HepG2 (cell line): ENCODE measurements at regions not wholly inside any gene's neighbourhood (a gene's known extent, or its start where the extent isn't known, plus 50 kb on each side); places are given as distances from the start of the nearest gene placed in this dataset.

ENCODE experiments used
- ATAC-seq: fragments of 200-7000 bp; cut with Tn5 transposase; 3 replicates; pipeline ENCODE4 v1.9.1; 2020; ENCODE audit warnings: mild to moderate bottlenecking, moderate library complexity
- BruUV-seq: library from RNA; stranded (reverse); fragments of 400-500 nt; replicated peaks from 2 replicates; lab custom pipeline; 2021; lab: Mats Ljungman, UMichigan
- CTCF ChIA-PET: fragments of 300-600 bp; formaldehyde crosslinking; extraction: SDS; loops from one replicate; lab custom pipeline; 2021; ENCODE audit warnings: low total read pairs, inconsistent platforms, low intra/inter-chr PET ratio; lab: Yijun Ruan, JAX
- POLR2A ChIA-PET: fragments of 350-600 bp; sonication (Branson Sonifier 250); formaldehyde crosslinking; loops from one replicate; lab custom pipeline; 2020; ENCODE audit warnings: antibody characterized with exemption, inconsistent platforms; lab: Yijun Ruan, JAX
- DNase-seq: peaks from one replicate; pipeline ENCODE4 v3.0.0-alpha.2; 2015; ENCODE audit warnings: low spot score
- FAIRE-seq: peaks from 3 replicates; lab custom pipeline; 2011; peaks lifted over from hg19 to GRCh38; lab: Jason Lieb, UNC
- H2AFZ ChIP-seq: one replicate; pipeline ENCODE4 v1.6.1; 2011; ENCODE audit warnings: low read length, inconsistent platforms
- H3K27ac ChIP-seq: fragments of 300-600 bp; 3 replicates; pipeline ENCODE4 v1.8.0; 2011; ENCODE audit warnings: mixed run types, mild to moderate bottlenecking, mixed read lengths, low read length, inconsistent platforms; ENCODE audit not compliant: insufficient read depth; ENCODE audit errors: extremely low read length
- H3K27me3 ChIP-seq, 2 experiments: fragments of 200-600 bp in 1 of 2; 2 replicates in 1 of 2; 3 replicates in 1 of 2; pipeline versions ENCODE4 v1.6.0 to v1.8.0; 2011; ENCODE audit warnings: low read length in 2 of 2, mild to moderate bottlenecking in 2 of 2, moderate library complexity in 2 of 2, inconsistent platforms in 1 of 2; ENCODE audit not compliant: insufficient read depth in 2 of 2, control insufficient read depth in 1 of 2
- H3K36me3 ChIP-seq, 2 experiments: fragments of 200-600 bp in 1 of 2; replicated peaks in 1 of 2; 2 replicates in 1 of 2; 3 replicates in 1 of 2; pipeline versions ENCODE4 v1.5.1 to v1.8.0; 2011; ENCODE audit warnings: low read length in 2 of 2, inconsistent platforms in 1 of 2; ENCODE audit not compliant: insufficient read depth in 2 of 2, control insufficient read depth in 1 of 2
- H3K4me1 ChIP-seq: 2 replicates; pipeline ENCODE4 v1.5.1; 2012; ENCODE audit warnings: low read length, inconsistent platforms; ENCODE audit not compliant: insufficient read depth
- H3K4me2 ChIP-seq: 2 replicates; pipeline ENCODE4 v1.6.0; 2011; ENCODE audit warnings: low read depth, low read length, inconsistent platforms
- H3K4me3 ChIP-seq, 3 experiments: fragments of 200-600 bp in 1 of 3; sonication (generic), shearing (Covaris generic) in 1 of 3; replicated peaks in 1 of 3; 2 replicates each; pipeline ENCODE4 v1.5.1; 2011 to 2016; ENCODE audit warnings: low read length in 3 of 3, inconsistent platforms in 2 of 3, low read depth in 2 of 3, mild to moderate bottlenecking in 2 of 3, control low read depth in 1 of 3, mixed read lengths in 1 of 3; ENCODE audit not compliant: insufficient read depth in 1 of 3
- H3K79me2 ChIP-seq: one replicate; pipeline ENCODE4 v1.6.1; 2011; ENCODE audit warnings: low read length, inconsistent platforms; ENCODE audit not compliant: insufficient read depth
- H3K9ac ChIP-seq: 2 replicates; pipeline ENCODE4 v1.6.0; 2011; ENCODE audit warnings: mild to moderate bottlenecking, low read depth, low read length, inconsistent platforms; ENCODE audit not compliant: insufficient read depth
- H3K9me3 ChIP-seq: 2 replicates; pipeline ENCODE4 v1.5.1; 2012; ENCODE audit warnings: mild to moderate bottlenecking, low read length
- H4K20me1 ChIP-seq: 2 replicates; pipeline ENCODE4 v1.6.0; 2011; ENCODE audit warnings: inconsistent platforms, mild to moderate bottlenecking, low read length, moderate library complexity; ENCODE audit not compliant: insufficient read depth
- ARNT ChIP-seq: fragments of 450-650 bp; IDR thresholded peaks from 2 replicates; pipeline ENCODE4 v1.6.1; 2017
- HNRNPK ChIP-seq: fragments of 200-400 bp; formaldehyde crosslinking; IDR thresholded peaks from 2 replicates; pipeline ENCODE4 v1.6.1; 2018; ENCODE audit warnings: low read length, low read depth, moderate library complexity, mild to moderate bottlenecking; ENCODE audit not compliant: poor library complexity, severe bottlenecking
- ISL2 ChIP-seq: sonication (generic); formaldehyde crosslinking; IDR thresholded peaks from 2 replicates; pipeline ENCODE4 v1.5.0; 2020; ENCODE audit warnings: missing genetic modification reagents
- MAFG ChIP-seq: sonication (generic); formaldehyde crosslinking; IDR thresholded peaks from 2 replicates; pipeline ENCODE4 v1.5.1; 2020; ENCODE audit warnings: mild to moderate bottlenecking, missing genetic modification reagents
- SMARCE1 ChIP-seq: fragments of 450-650 bp; IDR thresholded peaks from 2 replicates; pipeline ENCODE4 v1.6.1; 2017; ENCODE audit warnings: borderline replicate concordance
- ZNF205 ChIP-seq: IDR thresholded peaks from 2 replicates; pipeline ENCODE4 v1.6.1; 2018; ENCODE audit warnings: missing biosample characterization, missing genetic modification reagents
- ZSCAN22 ChIP-seq: sonication (generic); formaldehyde crosslinking; IDR thresholded peaks from 2 replicates; pipeline ENCODE4 v1.4.0; 2020; ENCODE audit warnings: mild to moderate bottlenecking, missing genetic modification reagents
- WGBS: methylation state at CpG from one replicate; pipeline ENCODE4 v1.1.6; 2017; ENCODE audit warnings: low lambda C conversion rate; 5-methylcytosine and 5-hydroxymethylcytosine counted together
- in situ Hi-C: cut with HindIII; loops from 2 replicates; pipeline ENCODE4 v1.10.0; 2017; ENCODE audit warnings: low pct_unique_long_range_greater_than_20kb; ENCODE audit not compliant: extremely low pct_ligation_motif_present
- intact Hi-C: fragments of 100-400 bp; cut with micrococcal nuclease; formaldehyde crosslinking; loops from one replicate; pipeline ENCODE4 v1.10.0; 2022; ENCODE audit not compliant: unreplicated experiment
- TF ChIP-seq, protein P1 (sequence below): sonication (generic); formaldehyde crosslinking; IDR thresholded peaks from 2 replicates; pipeline ENCODE4 v1.4.0; 2020; ENCODE audit warnings: mild to moderate bottlenecking, missing genetic modification reagents, borderline replicate concordance

DNA sequence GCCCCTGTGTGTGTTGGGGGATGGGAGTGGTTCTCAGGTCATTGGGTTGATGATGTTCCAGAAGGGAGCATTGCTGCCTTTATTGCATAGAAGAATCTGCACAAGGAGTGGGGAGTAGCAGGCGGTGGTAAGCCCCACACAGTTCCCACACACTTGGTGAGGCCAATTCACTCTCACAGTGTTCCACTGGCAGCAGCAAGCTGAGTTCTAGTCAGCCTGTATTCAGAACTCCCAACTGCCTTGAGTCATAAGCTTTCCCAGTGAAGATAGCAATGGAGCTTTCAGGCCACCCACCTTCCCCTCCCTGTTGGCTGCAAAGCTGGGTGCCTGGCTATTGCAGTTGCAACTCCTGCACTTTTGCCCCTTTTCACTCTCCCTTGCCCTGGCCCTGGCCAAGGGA is 181.1 kb upstream of the RBMS3 start (continued):
- no peak for TF ChIP-seq ZNF205 (CRISPR knock-in tag)

DNA sequence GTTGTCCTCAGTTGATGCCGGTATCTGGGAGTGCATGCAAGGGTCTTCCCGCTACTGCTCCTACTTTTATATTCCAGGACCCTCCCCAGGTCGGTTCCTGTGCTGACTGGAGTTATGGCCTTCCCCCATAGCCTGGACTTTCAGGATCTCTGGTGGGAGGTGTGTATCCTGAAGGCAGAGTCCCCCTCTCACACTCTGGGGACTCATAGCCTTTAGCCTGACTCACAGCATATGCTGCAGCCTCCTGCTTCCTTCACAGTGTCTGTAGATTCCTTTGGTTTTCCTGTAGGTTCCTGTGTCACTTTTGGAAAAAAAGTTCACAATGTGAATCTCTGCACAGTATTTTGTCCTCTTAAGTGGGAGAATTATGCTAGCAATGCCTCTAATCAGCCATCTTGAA is 180.6 kb upstream of the RBMS3 start:
- Histone ChIP-seq H3K9ac (no peak overlapping the region), H3K36me3 (no peaks in the 10 kb centered on the region), H3K9me3 (peaks cover 29% of the 10 kb centered on the region), H3K4me3 (no peak overlapping the region), H4K20me1 (no peaks in the 10 kb centered on the region), H3K4me2 (no peak overlapping the region), H3K4me1 (no peaks in the 10 kb centered on the region), H3K27ac (no peak overlapping the region), H2AFZ (no peak overlapping the region), H3K27me3 (no peaks in the 10 kb centered on the region), H3K79me2 (no peaks in the 10 kb centered on the region)
- 0% methylated on average over 2 of the region's 3 CpGs for WGBS
- DNase-seq, result no peak
- FAIRE-seq, result no peak
- CTCF ChIA-PET, result no interaction called here
- intact Hi-C loops (no loop called here), in situ Hi-C loops (no loop called here)
- POLR2A ChIA-PET, result no interaction called here
- BruUV-seq, result no TSS peak
- ATAC-seq, result no peak
- no peak for TF ChIP-seq MAFG (CRISPR knock-in tag)
- no peak for TF ChIP-seq SMARCE1
- no peak for TF ChIP-seq ZSCAN22
- no peak for TF ChIP-seq HNRNPK
- TF ChIP-seq, protein P1, sequence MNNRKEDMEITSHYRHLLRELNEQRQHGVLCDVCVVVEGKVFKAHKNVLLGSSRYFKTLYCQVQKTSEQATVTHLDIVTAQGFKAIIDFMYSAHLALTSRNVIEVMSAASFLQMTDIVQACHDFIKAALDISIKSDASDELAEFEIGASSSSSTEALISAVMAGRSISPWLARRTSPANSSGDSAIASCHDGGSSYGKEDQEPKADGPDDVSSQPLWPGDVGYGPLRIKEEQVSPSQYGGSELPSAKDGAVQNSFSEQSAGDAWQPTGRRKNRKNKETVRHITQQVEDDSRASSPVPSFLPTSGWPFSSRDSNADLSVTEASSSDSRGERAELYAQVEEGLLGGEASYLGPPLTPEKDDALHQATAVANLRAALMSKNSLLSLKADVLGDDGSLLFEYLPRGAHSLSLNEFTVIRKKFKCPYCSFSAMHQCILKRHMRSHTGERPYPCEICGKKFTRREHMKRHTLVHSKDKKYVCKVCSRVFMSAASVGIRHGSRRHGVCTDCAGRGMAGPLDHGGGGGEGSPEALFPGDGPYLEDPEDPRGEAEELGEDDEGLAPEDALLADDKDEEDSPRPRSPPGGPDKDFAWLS, result no peak
- no peak for TF ChIP-seq ISL2
- TF ChIP-seq ARNT, result no peak
